ENCODE measurements at regions not wholly inside any gene's neighbourhood (a gene's known extent, or its start where the extent isn't known, plus 50 kb on each side); places are given as distances from the start of the nearest gene placed in this dataset.

GRCh38 chr11:87392665-87393064 is 354.9 kb downstream of the TMEM135 start:
- TF ChIP-seq CTCF (conservative IDR thresholded peaks at IDR 0.05 in 1 of 2, IDR thresholded peaks at IDR 0.05 in 1 of 2; ENCODE audit: extremely low read depth in 1 of 2, insufficient read depth in 1 of 2, low read depth in 1 of 2, low read length in 2 of 2) (no peak), EZH2 (IDR thresholded peaks at IDR 0.05; ENCODE audit: borderline replicate concordance, low read length) (no peak)

Data from mammary epithelial cell (primary cell).